ENCODE measurements at regions not wholly inside any gene's neighbourhood (a gene's known extent, or its start where the extent isn't known, plus 50 kb on each side); places are given as distances from the start of the nearest gene placed in this dataset.

- Mint-ChIP-seq H3K9me3 (no peaks in the 10 kb centered on the region), H3K36me3 (no peaks in the 10 kb centered on the region), H3K27ac (no peak overlapping the region), H3K4me1 (ENCODE audit: unreplicated experiment) (no peaks in the 10 kb centered on the region), H3K4me3 (no peak overlapping the region), H3K27me3 (no peaks in the 10 kb centered on the region)
- TF ChIP-seq CTCF (conservative IDR thresholded peaks at IDR 0.05), result no peak
- DNase-seq (ENCODE audit: extremely low spot score, unreplicated experiment), result no peak
Measured at GRCh38 chr14:40889126-40889525, 717.5 kb upstream of the LRFN5 start.

- no peaks in the 10 kb centered on the region for H3K9me3 Mint-ChIP-seq
Measured at GRCh38 chr14:40887912-40888311, 718.8 kb upstream of the LRFN5 start.

DNA sequence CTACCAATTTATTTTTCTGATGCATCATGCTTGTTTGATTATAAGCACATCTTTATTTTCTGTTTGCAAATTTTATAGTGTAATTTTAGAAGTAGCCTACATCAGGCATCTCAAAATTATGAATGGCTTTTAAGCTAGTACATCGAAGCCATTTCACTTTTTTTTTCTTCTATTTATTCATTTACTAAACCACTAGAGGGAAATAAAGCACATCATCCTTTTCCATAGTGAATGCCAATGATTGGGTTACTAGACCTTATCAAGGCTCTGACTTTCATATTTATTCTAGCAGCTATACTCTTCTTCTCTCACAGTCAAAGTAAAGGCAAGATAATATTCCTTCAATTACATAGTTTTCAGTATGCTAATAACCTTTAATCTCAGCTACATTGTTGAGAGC lies 736.4 kb upstream of the LRFN5 start:
- DNase-seq (ENCODE audit: extremely low spot score, unreplicated experiment), result no peak
- no peak overlapping the region for H3K4me3 Mint-ChIP-seq
- no peaks in the 10 kb centered on the region for H3K27me3 Mint-ChIP-seq
- H3K9me3 Mint-ChIP-seq, result no peaks in the 10 kb centered on the region
- H3K27ac Mint-ChIP-seq, result no peak overlapping the region
- TF ChIP-seq CTCF (conservative IDR thresholded peaks at IDR 0.05), result peak; percentile 50
- H3K36me3 Mint-ChIP-seq, result no peaks in the 10 kb centered on the region
- H3K4me1 Mint-ChIP-seq (ENCODE audit: unreplicated experiment), result no peaks in the 10 kb centered on the region

More at GRCh38 chr14:40887912-40888311, 718.8 kb upstream of the LRFN5 start:
- no peak overlapping the region for H3K4me3 Mint-ChIP-seq
- TF ChIP-seq CTCF (conservative IDR thresholded peaks at IDR 0.05), result no peak
- H3K4me1 Mint-ChIP-seq (ENCODE audit: unreplicated experiment), result no peaks in the 10 kb centered on the region
- no peaks in the 10 kb centered on the region for H3K27me3 Mint-ChIP-seq
- no peak for DNase-seq (ENCODE audit: extremely low spot score, unreplicated experiment)
- H3K36me3 Mint-ChIP-seq, result no peaks in the 10 kb centered on the region
- H3K27ac Mint-ChIP-seq, result no peak overlapping the region

DNA sequence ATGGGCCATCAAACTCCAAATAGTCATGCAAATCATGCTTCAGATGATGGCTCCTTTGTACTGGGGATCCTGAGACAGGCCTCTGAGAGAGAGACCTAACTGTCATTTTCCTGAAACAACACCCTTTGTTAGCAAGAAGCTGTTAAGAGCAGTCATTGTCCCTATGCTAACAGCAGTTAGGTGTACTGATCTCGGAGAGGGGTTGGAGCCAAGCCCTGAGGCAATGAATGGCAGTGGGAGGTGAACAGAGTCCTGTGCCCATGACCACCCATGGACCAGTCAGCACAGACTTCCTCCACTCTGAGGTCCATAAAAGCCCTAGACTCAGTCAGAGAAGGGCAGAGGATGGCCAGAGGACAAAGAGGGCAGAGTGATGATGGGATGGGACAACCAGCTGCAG lies 747.6 kb upstream of the LRFN5 start:
- no peak overlapping the region for H3K4me3 Mint-ChIP-seq
- no peaks in the 10 kb centered on the region for H3K4me1 Mint-ChIP-seq (ENCODE audit: unreplicated experiment)
- H3K36me3 Mint-ChIP-seq, result no peaks in the 10 kb centered on the region
- H3K27me3 Mint-ChIP-seq, result no peaks in the 10 kb centered on the region
- no peaks in the 10 kb centered on the region for H3K9me3 Mint-ChIP-seq
- DNase-seq (ENCODE audit: extremely low spot score, unreplicated experiment), result no peak
- no peak for TF ChIP-seq CTCF (conservative IDR thresholded peaks at IDR 0.05)
- no peak overlapping the region for H3K27ac Mint-ChIP-seq

- TF ChIP-seq CTCF (conservative IDR thresholded peaks at IDR 0.05), result no peak
- H3K9me3 Mint-ChIP-seq, result no peaks in the 10 kb centered on the region
- no peaks in the 10 kb centered on the region for H3K27me3 Mint-ChIP-seq
- H3K27ac Mint-ChIP-seq, result no peak overlapping the region
- no peaks in the 10 kb centered on the region for H3K36me3 Mint-ChIP-seq
- no peak for DNase-seq (ENCODE audit: extremely low spot score, unreplicated experiment)
- H3K4me1 Mint-ChIP-seq (ENCODE audit: unreplicated experiment), result no peaks in the 10 kb centered on the region
- no peak overlapping the region for H3K4me3 Mint-ChIP-seq
Measured at GRCh38 chr14:40855343-40855742, 751.3 kb upstream of the LRFN5 start.

- no peak overlapping the region for H3K4me3 Mint-ChIP-seq
- H3K27me3 Mint-ChIP-seq, result no peaks in the 10 kb centered on the region
- no peaks in the 10 kb centered on the region for H3K9me3 Mint-ChIP-seq
- H3K36me3 Mint-ChIP-seq, result no peaks in the 10 kb centered on the region
- H3K4me1 Mint-ChIP-seq (ENCODE audit: unreplicated experiment), result no peaks in the 10 kb centered on the region
- no peak for TF ChIP-seq CTCF (conservative IDR thresholded peaks at IDR 0.05)
- DNase-seq (ENCODE audit: extremely low spot score, unreplicated experiment), result no peak
- H3K27ac Mint-ChIP-seq, result no peak overlapping the region
Measured at GRCh38 chr14:40850191-40850590, 756.5 kb upstream of the LRFN5 start.

All from type B pancreatic cell (in vitro differentiated cells).